ENCODE measurements at regions not wholly inside any gene's neighbourhood (a gene's known extent, or its start where the extent isn't known, plus 50 kb on each side); places are given as distances from the start of the nearest gene placed in this dataset.
"Not testable (repeated sequence)": the region's sequence is repeated elsewhere in the genome, so short reads cannot be mapped to it uniquely, and the experiment has no call there.

DNA sequence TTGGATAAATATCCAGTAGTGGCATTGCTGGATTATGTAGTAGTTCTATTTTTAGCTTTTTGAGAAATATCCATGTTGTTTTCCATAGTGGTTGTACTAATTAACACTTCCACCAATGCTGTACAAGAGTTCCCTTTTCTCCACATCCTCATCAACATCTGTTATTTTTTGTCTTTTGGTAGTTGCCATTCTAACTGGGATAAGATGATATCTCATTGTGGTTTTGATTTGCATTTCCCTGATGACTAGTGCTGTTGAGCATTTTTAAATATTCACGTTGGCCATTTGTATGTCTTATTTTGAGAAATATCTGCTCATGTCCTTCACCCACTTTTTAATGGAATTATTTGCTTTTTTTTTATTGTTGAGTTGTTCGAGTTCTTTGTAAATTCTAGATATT is 183.9 kb downstream of the PTPRU start:
- no peak for DNase-seq (ENCODE audit: low spot score)
- in situ Hi-C loops (cut with HindIII; ENCODE audit: low sequenced_read_pairs), result no loop called here

DNA sequence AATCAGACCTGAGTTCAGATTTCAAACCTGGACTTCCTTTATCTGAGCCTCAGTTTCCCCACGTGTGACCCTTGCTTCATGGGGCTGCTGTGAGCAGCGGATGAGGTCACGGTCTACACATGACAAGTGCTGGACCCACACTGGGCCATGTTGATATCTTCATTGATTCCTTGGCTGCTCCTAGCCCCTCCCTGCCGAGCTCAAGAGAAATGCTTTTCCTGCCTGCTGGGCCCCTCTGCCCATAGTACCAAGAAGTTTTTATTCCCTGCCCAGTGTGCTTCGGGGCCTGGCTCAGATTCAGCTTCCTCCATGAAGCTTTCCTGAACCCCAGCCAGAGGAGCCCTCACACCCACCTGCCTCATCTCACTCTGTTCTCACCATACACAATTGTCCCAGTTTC is 181.6 kb downstream of the PTPRU start:
- in situ Hi-C loops (cut with HindIII; ENCODE audit: low sequenced_read_pairs), result no loop called here

DNA sequence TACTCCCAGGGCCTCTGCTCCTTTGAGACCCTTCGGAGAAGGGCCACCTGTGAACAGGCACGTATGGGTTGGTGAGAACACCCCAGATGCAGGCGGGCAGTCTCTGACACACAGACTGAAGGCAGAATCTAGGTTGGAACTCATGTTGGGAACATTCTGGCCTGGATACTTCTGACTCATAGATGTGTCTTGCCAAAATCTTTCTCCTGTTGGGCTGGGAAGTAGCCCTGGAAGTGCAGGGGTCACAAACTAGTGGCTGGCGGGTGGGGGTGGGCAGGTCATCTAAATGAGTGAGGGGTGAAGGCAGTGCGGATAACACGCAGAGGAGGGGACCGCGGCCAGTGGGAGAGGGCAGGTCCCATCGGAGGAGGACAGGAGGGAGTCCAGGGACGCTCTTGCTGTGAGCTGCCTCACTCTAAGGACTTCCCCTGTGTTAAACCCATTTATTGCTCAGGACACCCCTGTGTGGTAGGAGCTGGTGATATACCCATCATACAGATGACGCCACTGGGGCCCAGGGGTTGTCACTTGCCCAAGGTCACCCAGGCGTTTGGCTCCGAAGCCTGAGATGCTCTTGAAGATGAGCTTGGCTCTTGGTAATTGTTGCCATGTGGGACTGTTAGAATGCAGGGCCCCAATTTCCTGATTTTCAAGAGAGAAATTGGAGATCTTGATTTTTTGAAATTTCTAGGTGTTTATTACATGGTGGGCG is 181.0 kb downstream of the PTPRU start:
- DNase-seq (ENCODE audit: low spot score), result no peak
- in situ Hi-C loops (cut with HindIII; ENCODE audit: low sequenced_read_pairs), result no loop called here

More for the DNA sequence above, 181.6 kb downstream of the PTPRU start:
- no peak for DNase-seq (ENCODE audit: low spot score)

DNA sequence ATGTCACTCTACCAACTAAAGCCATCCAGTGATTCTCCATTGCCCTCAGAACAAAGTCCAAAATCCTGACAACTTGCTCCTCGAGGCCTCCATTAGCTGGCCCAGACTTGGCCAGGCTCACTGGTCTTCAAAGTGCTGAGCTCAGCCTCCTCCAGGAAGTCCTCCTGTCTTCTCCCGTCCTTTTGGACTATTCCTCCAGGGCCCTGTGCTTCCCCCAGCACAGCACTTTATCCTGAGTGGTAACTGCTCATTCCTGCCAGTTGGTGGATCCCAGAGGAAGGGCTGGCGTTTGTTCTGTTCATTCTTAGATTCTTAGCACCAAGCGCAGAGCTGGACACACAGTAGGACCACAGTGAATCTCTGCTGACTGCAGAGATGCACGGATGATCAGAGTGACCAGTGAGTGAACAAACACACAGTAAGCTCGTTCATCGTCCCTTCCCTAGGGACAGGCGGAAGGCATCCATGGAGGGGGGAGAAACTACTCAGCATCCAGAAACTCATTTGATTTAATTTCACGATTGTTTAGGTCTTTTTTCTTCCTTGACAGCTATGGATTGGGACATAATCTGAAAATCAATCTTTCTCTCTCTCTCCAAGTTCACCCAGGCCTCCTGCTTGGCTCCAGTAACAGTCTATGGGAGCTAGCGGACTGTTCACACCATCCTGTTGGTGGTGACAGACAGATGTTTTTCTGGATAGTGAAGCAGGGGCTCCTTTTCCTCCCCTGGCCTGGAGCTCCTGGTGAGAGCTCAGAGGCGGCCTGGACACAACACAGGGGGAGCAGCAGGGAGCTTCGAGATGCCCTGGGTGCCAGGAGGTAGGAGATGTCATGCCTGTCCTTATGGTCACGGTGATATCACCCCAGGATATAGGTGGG is 180.2 kb downstream of the PTPRU start:
- in situ Hi-C loops (cut with HindIII; ENCODE audit: low sequenced_read_pairs), result no loop called here

DNA sequence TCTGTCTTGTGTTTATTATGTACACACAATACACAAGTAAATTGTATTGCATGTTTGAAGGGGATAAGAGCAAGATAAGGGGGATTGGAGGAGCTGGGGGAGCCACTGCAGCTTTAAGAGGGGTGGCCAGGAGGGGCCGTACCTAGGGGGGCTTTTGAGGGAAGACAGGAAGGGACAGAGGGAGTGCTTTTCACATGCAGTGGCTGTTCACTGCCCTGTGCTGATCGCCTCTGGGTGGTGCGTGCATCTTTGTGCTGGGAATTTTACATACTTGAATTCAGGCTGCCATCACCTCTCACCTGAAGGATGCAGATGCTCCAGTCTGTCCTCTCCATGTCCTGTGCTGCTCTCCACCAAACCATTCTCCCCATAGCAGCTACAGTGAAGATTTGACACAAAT is 179.5 kb downstream of the PTPRU start:
- DNase-seq (ENCODE audit: low spot score), result no peak
- in situ Hi-C loops (cut with HindIII; ENCODE audit: low sequenced_read_pairs), result no loop called here

More for the DNA sequence above, 180.2 kb downstream of the PTPRU start:
- DNase-seq (ENCODE audit: low spot score), result no peak

DNA sequence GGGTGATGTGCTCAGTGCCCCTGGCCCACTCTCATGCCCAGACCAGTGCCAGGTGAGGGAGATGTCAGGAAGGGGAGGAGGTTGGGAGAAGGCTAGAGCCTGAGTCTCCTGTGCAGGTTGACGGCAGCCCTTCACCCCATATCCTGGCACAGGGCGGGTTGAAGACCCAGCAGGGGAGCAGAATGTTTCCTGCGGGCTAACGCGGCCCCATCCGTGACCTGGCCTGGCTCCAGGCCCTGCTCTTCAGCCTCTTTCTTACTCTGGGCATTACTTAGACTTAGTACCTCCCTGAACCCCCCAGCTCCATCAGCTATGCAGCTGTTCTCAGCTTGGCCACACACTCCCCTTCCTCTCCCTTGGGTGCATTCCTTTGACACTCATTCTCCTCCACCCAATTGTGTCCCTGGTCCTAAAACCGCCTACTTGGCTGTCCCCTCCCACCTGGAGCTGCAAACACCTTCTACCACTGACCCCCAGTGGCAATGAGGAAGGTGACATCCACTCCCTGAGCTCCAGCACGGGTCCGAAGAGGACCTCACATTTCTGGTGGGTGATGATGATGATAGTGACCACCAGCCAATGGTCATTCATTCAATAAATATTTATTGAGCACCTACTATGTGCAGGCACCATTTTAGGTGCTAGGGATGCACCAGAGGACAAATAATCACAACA is 179.0 kb downstream of the PTPRU start:
- in situ Hi-C loops (cut with HindIII; ENCODE audit: low sequenced_read_pairs), result no loop called here
- DNase-seq (ENCODE audit: low spot score), result no peak

DNA sequence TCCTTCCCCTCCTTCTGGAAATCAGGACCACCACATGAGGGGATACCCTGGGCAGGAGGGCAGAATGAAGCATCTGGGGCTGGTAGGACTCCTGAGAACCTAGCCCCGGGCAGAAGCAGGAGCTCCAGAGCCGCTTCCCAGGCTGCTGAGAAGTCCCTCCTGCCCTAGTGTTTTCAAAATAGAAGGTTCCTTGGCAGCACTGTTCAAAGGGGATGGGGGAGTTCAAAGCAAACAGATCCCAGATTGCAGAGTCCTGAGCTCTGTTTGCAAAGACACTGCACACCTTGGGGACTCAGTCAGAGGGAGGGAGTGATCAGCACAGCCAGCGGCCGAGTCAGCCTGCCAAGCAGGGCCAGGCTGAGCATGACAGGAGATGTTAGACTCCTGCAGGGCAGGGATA is 177.8 kb downstream of the PTPRU start:
- in situ Hi-C loops (cut with HindIII; ENCODE audit: low sequenced_read_pairs), result no loop called here
- no peak for DNase-seq (ENCODE audit: low spot score)

DNA sequence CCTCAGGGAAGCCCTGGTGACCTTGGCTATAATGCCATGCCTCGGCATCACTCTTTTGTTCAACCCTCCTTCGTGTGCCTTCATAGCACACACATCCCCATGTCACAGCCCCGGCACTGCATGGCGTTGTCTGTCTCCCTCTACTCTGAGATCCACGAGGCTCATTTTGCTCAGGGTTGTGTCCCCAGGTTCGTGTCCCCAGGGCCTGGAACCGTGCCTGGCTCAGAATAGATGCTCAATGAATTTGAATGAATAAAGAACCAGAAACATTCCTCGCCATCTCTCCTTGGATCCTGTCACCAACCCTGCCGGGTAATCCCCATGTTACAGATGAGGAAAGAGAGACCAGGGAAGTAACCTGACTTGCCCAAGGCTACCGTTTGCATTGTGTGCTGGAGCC is 177.3 kb downstream of the PTPRU start:
- DNase-seq (ENCODE audit: low spot score), result no peak
- in situ Hi-C loops (cut with HindIII; ENCODE audit: low sequenced_read_pairs), result no loop called here

DNA sequence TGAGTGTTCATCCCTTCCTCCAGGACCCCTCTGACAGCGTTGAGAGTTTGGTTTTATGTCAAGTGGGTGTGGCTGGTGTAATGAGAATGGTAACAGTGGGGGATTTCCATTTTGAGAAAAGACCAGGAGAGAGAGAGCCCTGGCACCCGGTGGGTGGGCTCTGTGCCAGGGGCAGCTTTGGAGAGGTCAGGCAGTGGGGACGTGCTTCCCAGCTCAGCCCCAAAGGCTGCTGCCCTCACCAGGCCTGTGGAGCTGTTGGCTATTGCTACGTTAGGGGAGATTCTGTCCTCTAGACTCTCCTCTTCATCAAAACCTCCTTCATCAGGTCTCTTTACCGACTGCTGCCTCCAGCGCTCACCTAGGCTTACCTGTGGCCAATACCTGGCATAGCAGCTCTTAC is 176.3 kb downstream of the PTPRU start:
- DNase-seq (ENCODE audit: low spot score), result no peak
- in situ Hi-C loops (cut with HindIII; ENCODE audit: low sequenced_read_pairs), result no loop called here

DNA sequence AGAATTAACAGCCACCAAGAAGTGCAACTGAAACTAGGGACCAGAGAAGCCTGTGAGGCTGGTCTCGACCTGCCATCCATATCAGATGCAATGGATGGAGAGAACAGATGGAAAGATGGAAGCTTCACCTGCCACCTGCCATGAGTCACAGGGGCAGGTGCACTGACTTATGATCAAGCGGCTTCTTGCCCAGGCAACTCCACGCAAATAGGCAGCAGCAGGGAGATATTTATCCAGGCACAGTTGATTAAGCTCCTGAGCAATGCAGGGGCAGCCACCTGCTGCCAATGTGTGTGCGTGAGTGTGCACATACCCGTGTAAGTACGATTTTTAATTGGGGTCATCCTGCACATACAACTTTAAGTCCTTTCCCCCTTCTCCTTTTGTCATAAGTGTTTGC is 174.2 kb downstream of the PTPRU start:
- peak; percentile 79 for DNase-seq (ENCODE audit: low spot score)
- in situ Hi-C loops (cut with HindIII; ENCODE audit: low sequenced_read_pairs), result no loop called here

DNA sequence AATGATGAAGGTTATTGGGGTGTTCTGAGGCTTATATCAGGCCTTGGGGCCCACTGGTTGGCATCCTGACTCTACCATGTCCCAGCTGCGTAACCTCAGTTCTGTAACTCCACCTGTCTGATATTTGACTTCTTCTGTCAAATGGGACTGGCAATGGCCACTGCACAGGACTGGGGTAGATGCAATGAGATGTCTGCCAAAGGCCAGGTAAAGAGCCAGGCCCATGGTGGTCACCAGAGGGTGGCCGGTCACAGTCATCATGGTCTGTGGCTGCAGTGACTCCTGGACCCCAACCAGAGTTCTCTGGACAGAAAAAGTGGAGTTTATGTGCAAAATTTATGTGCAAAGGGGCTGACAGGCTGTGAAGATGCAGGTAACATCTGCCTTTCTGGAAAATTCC is 173.3 kb downstream of the PTPRU start:
- in situ Hi-C loops (cut with HindIII; ENCODE audit: low sequenced_read_pairs), result no loop called here
- DNase-seq (ENCODE audit: low spot score), result no peak

DNA sequence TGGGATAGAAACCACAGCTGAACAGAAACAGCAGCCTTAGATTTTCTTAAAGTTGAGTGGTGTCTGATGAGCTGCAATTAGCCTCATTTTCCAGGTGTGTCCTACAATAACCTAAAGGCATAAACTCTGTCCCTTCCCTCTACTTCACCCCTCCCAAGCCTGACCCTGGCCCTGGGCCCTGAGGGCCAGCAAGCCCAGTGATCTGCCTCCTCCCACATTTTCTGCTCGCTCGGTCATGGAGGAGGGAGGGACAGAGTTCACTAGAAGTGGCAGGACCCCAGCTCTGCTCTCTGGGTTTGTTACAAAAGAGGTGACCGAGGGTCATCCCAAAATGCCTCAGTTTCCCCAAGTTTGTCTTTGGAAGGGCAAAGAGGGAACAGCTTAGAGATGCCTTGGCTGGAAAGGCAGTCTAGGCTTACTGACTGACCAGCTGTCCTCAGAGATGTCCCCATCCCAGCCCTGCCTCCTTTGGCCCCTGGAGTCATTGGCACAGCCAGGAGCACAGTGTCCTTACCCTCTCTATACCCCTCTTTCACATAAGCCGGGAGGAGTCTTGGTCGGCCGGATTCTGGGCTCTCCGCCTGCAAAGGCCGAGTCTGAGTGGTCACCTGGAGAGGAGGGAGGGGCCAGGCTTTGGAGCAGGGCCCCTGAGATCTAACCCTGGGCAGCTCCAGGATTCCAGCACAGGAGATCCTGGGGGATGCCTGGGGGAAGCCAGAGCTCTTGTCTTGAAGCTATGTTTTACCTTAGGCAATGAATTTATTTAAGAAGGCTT is 172.7 kb downstream of the PTPRU start:
- in situ Hi-C loops (cut with HindIII; ENCODE audit: low sequenced_read_pairs), result no loop called here
- DNase-seq (ENCODE audit: low spot score), result no peak

DNA sequence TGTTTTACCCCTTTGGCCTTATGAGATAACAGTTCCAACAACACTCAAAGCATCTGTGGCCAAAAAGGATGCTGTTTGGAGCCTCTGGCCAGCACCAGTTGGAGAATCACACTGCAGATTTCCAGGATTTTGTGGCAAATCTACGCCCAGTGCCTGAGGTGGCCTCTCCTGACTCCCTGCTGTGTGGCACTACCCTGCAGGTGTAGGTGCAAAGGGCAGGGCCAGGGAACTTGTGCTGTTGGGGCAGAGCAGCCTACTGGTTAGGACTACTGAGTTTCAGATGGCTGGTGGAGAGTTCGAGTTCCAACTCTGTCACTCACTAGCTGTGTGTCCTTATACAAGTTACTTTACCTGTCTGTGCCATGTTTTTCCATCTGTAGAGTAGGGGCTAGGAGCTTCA is 170.5 kb downstream of the PTPRU start:
- no peak for DNase-seq (ENCODE audit: low spot score)
- in situ Hi-C loops (cut with HindIII; ENCODE audit: low sequenced_read_pairs), result no loop called here

DNA sequence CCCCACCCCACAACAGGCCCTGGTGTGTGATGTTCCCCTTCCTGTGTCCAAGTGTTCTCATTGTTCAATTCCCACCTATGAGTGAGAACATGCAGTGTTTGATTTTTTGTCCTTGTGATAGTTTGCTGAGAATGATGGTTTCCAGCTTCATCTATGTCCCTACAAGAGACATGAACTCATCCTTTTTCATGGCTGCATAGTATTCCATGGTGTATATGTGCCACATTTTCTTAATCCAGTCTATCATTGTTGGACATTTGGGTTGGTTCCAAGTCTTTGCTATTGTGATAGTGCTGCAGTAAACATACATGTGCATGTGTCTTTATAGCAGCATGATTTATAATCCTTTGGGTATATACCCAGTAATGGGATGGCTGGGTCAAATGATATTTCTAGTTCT is 163.9 kb downstream of the PTPRU start:
- in situ Hi-C loops (cut with HindIII; ENCODE audit: low sequenced_read_pairs); DNase-seq (ENCODE audit: low spot score): not testable (repeated sequence)

DNA sequence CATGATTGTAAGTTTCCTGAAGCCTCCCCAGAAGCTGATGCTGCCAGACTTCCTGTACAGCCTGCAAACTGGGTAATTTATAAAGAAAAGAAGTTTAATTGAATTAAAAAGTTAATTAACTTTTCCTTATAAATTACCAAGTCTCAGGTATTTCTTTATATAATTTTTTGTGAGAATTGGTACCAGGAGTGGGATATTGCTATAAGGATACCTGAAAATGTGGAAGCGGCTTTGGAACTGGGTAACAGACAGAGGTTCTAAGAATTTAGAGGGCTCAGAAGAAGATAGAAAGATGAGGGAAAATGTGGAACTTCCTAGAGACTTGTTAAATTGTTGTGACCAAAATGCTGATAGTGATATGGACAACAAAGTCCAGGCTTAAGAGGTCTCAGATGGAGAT is 163.1 kb downstream of the PTPRU start:
- DNase-seq (ENCODE audit: low spot score), result no peak
- in situ Hi-C loops (cut with HindIII; ENCODE audit: low sequenced_read_pairs), result loop anchor here (5.0 to 25.0 kb wide), 2 partner anchors 72 to 162 kb away; partner anchors contain the start of genes MECR and PTPRU

DNA sequence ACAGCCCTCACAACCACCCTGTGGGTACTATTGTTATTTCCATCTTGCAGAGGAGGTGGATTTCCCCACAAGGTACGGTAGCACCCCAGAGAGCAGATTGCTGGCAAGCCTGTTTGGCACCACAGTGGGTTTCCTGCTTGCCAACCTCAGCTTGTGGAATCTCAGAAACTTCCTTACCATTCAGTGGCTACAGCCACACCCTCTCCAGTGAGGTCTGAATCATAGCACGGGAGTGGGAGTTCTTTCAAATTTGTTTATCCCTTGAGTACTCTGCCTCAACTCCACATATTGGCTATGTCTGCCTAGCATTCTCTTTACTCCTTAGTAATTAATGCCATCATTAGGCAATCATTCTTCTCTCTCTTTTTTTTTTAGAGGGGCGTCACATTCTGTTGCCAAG is 162.1 kb downstream of the PTPRU start:
- DNase-seq (ENCODE audit: low spot score), result peak; percentile 30
- in situ Hi-C loops (cut with HindIII; ENCODE audit: low sequenced_read_pairs), result loop anchor here (5.0 to 25.0 kb wide), 2 partner anchors 71 to 161 kb away; partner anchors contain the start of genes MECR and PTPRU

DNA sequence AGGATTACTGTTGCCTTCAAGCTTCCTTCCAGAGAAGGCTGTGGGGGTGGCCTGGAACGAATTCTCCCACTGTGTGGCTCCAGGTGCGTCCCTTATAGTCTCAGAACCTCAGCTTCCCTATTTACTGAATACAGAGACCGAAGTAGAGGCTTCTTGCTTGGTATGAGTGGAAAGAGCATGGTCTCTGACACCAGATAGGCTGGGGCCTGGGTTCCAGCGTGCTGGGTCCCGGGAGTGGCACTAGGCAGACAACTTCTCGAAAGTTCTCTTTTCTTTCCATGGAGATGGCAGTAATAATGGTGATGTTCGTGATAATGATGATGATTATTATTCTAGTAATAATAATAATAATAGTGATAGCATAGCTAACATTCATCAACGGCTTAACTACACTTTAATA is 161.7 kb downstream of the PTPRU start:
- DNase-seq (ENCODE audit: low spot score), result no peak
- in situ Hi-C loops (cut with HindIII; ENCODE audit: low sequenced_read_pairs), result loop anchor here (5.0 to 25.0 kb wide), 2 partner anchors 71 to 161 kb away; partner anchors contain the start of genes MECR and PTPRU

DNA sequence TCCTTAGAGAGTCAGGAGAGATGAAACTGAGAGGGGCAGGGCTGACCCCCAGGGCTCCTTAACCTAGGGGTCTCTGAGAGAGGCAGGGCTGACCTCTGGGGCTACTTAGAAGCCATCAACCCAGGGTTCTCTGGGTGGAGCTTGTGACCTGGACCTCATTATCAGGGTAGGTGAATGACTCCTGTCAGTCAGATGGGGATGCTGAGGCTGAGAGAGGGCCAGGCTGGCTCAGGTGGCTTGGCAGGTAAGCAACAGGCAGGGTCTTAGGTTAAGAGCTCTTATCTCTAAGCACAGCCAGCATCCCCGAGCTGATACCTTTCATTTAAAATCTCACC is 160.9 kb downstream of the PTPRU start:
- no peak for DNase-seq (ENCODE audit: low spot score)
- in situ Hi-C loops (cut with HindIII; ENCODE audit: low sequenced_read_pairs), result loop anchor here (5.0 to 25.0 kb wide), 2 partner anchors 70 to 160 kb away; partner anchors contain the start of genes MECR and PTPRU
